Panc1 (cell line): ENCODE measurements at regions not wholly inside any gene's neighbourhood (a gene's known extent, or its start where the extent isn't known, plus 50 kb on each side); places are given as distances from the start of the nearest gene placed in this dataset.

Source experiments
- ATAC-seq: fragments of 200-7000 bp; cut with Tn5 transposase; 2 replicates; pipeline ENCODE4 v1.9.1; 2020; ENCODE audit warnings: mild to moderate bottlenecking, moderate library complexity
- BruUV-seq: library from RNA; stranded (reverse); fragments of 400-500 nt; replicated peaks from 2 replicates; lab custom pipeline; 2021; lab: Mats Ljungman, UMichigan
- CTCF ChIA-PET: fragments of 300-600 bp; sonication (Branson Sonifier 250); formaldehyde crosslinking; loops from one replicate; lab custom pipeline; 2022; ENCODE audit warnings: antibody characterized with exemption; lab: Charles Lee
- POLR2A ChIA-PET: fragments of 300-600 bp; sonication (Branson Sonifier 250); formaldehyde crosslinking; loops from one replicate; lab custom pipeline; 2022; ENCODE audit warnings: antibody characterized with exemption; lab: Charles Lee
- DNase-seq: peaks from one replicate; pipeline ENCODE4 v3.0.0-alpha.2; 2010; ENCODE audit warnings: low read depth, low spot score
- H3K27ac ChIP-seq: 2 replicates; pipeline ENCODE4 v1.5.1; 2011; ENCODE audit warnings: mild to moderate bottlenecking, low read length, inconsistent platforms
- H3K27me3 ChIP-seq: fragments of 200-500 bp; sonication (Bioruptor generic); 2 replicates; pipeline ENCODE4 v1.6.0; 2014; ENCODE audit warnings: low read length, inconsistent platforms; ENCODE audit not compliant: control insufficient read depth, insufficient read depth
- H3K36me3 ChIP-seq: fragments of 200-500 bp; sonication (Bioruptor generic); 2 replicates; pipeline ENCODE4 v1.5.1; 2014; ENCODE audit warnings: inconsistent platforms, mild to moderate bottlenecking, low read length, moderate library complexity; ENCODE audit not compliant: control insufficient read depth, insufficient read depth
- H3K4me1 ChIP-seq: 2 replicates; pipeline ENCODE4 v1.5.1; 2011; ENCODE audit warnings: inconsistent platforms, mild to moderate bottlenecking, low read length, moderate library complexity; ENCODE audit not compliant: control insufficient read depth, insufficient read depth
- H3K4me3 ChIP-seq, 2 experiments: 2 replicates each; pipeline ENCODE4 v1.5.1; 2011 to 2012; ENCODE audit warnings: low read depth in 2 of 2, low read length in 2 of 2, mild to moderate bottlenecking in 2 of 2, inconsistent platforms in 1 of 2, moderate library complexity in 1 of 2
- H3K9me3 ChIP-seq: fragments of 200-500 bp; sonication (Bioruptor generic); 2 replicates; pipeline ENCODE4 v1.5.1; 2014; ENCODE audit warnings: low read depth, mild to moderate bottlenecking, inconsistent platforms, low read length, moderate library complexity; ENCODE audit not compliant: control insufficient read depth, insufficient read depth
- CTCF ChIP-seq: fragments of 450-650 bp; IDR thresholded peaks from 2 replicates; pipeline ENCODE4 v1.5.1; 2017; ENCODE audit warnings: mild to moderate bottlenecking
- POLR2AphosphoS5 ChIP-seq: IDR thresholded peaks from 2 replicates; pipeline ENCODE4 v1.6.1; 2012; ENCODE audit warnings: mild to moderate bottlenecking, low read depth, low read length, moderate library complexity
- SIN3A ChIP-seq: IDR thresholded peaks from 2 replicates; pipeline ENCODE4 v1.6.1; 2012; ENCODE audit warnings: low read depth, mild to moderate bottlenecking, low read length, moderate library complexity, borderline replicate concordance; ENCODE audit not compliant: insufficient read depth
- TCF7L2 ChIP-seq: IDR thresholded peaks from 2 replicates; pipeline ENCODE4 v1.6.1; 2011; ENCODE audit warnings: mild to moderate bottlenecking, low read depth, low read length, inconsistent platforms
- in situ Hi-C: cut with HindIII; loops from 2 replicates; pipeline ENCODE4 v1.10.0; 2016; ENCODE audit warnings: low sequenced_read_pairs, low pct_unique_long_range_greater_than_20kb
- intact Hi-C: fragments of 100-400 bp; cut with micrococcal nuclease; formaldehyde crosslinking; loops from one replicate; pipeline ENCODE4 v1.10.0; 2022; ENCODE audit not compliant: unreplicated experiment
- TF ChIP-seq, protein P1 (sequence below), 2 experiments: IDR thresholded peaks; 2 replicates each; pipeline ENCODE4 v1.6.1; 2011 to 2012; ENCODE audit warnings: low read depth in 2 of 2, control low read depth in 1 of 2, low read length in 1 of 2, mild to moderate bottlenecking in 1 of 2, moderate library complexity in 1 of 2; ENCODE audit not compliant: insufficient read depth in 1 of 2

GRCh38 chr1:166616206-166616605 is 223.1 kb upstream of the POGK start:
- ChIA-PET CTCF (no interaction called here), POLR2A (no interaction called here)
- in situ Hi-C loops = no loop called here
- Histone ChIP-seq H3K36me3 (no peaks in the 10 kb centered on the region), H3K27me3 (no peaks in the 10 kb centered on the region), H3K4me3 (no peak overlapping the region), H3K9me3 (no peaks in the 10 kb centered on the region), H3K27ac (no peak overlapping the region), H3K4me1 (no peaks in the 10 kb centered on the region)
- BruUV-seq = no TSS peak
- DNase-seq (no peak), ATAC-seq (no peak)
- intact Hi-C loops = no loop called here
- no peak for TF ChIP-seq SIN3A
- TF ChIP-seq, protein P1, sequence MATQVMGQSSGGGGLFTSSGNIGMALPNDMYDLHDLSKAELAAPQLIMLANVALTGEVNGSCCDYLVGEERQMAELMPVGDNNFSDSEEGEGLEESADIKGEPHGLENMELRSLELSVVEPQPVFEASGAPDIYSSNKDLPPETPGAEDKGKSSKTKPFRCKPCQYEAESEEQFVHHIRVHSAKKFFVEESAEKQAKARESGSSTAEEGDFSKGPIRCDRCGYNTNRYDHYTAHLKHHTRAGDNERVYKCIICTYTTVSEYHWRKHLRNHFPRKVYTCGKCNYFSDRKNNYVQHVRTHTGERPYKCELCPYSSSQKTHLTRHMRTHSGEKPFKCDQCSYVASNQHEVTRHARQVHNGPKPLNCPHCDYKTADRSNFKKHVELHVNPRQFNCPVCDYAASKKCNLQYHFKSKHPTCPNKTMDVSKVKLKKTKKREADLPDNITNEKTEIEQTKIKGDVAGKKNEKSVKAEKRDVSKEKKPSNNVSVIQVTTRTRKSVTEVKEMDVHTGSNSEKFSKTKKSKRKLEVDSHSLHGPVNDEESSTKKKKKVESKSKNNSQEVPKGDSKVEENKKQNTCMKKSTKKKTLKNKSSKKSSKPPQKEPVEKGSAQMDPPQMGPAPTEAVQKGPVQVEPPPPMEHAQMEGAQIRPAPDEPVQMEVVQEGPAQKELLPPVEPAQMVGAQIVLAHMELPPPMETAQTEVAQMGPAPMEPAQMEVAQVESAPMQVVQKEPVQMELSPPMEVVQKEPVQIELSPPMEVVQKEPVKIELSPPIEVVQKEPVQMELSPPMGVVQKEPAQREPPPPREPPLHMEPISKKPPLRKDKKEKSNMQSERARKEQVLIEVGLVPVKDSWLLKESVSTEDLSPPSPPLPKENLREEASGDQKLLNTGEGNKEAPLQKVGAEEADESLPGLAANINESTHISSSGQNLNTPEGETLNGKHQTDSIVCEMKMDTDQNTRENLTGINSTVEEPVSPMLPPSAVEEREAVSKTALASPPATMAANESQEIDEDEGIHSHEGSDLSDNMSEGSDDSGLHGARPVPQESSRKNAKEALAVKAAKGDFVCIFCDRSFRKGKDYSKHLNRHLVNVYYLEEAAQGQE (IDR thresholded peaks at IDR 0.05; ENCODE audit: insufficient read depth in 1 of 2, low read depth in 2 of 2, low read length in 1 of 2) = no peak
- no peak for TF ChIP-seq TCF7L2
- no peak for TF ChIP-seq POLR2AphosphoS5
- no peak for TF ChIP-seq CTCF

GRCh38 chr1:166626711-166627110 is 212.6 kb upstream of the POGK start:
- CTCF ChIA-PET = no interaction called here

More at GRCh38 chr1:166626711-166627110, 212.6 kb upstream of the POGK start:
- in situ Hi-C loops (no loop called here), intact Hi-C loops (no loop called here)
- POLR2A ChIA-PET = no interaction called here
- H3K36me3 ChIP-seq = no peaks in the 10 kb centered on the region
- no peak for DNase-seq
- ATAC-seq = no peak
- no TSS peak for BruUV-seq
- H3K27me3 ChIP-seq = no peaks in the 10 kb centered on the region
- H3K4me1 ChIP-seq = no peaks in the 10 kb centered on the region
- TF ChIP-seq, protein P1 (IDR thresholded peaks at IDR 0.05; ENCODE audit: insufficient read depth in 1 of 2, low read depth in 2 of 2, low read length in 1 of 2) = no peak
- no peak for TF ChIP-seq CTCF
- TF ChIP-seq POLR2AphosphoS5 = no peak
- TF ChIP-seq TCF7L2 = no peak
- TF ChIP-seq SIN3A = no peak
- no peak overlapping the region for H3K4me3 ChIP-seq
- H3K9me3 ChIP-seq = no peaks in the 10 kb centered on the region
- H3K27ac ChIP-seq = no peak overlapping the region
